ENCODE measurements at regions not wholly inside any gene's neighbourhood (a gene's known extent, or its start where the extent isn't known, plus 50 kb on each side); places are given as distances from the start of the nearest gene placed in this dataset.

DNA sequence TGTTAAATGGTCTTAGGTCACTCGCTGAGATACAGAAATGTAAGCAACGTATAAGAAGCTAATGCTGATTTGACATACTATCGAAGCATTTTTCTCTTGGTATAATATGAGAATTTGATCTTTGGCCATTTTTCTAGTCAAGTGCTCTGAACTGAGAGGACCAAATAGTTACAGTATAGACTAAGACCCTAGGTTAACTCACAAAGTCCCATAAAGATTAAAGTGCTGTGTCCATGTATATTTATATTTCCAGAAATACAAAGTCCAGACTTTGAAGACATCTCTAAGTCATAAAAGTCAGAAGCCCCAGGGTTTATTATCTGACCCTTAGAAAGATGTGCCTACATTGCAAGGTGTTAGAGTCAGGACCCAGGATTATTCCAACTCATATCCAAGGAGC is 752.4 kb upstream of the COX7C start:
- Histone ChIP-seq H3F3A (ENCODE audit: insufficient read depth, low read depth) (no peaks in the 10 kb centered on the region), H3K9me2 (ENCODE audit: insufficient read depth) (no peaks in the 10 kb centered on the region), H4K20me1 (ENCODE audit: insufficient read depth) (no peaks in the 10 kb centered on the region; the same call in 1 of the 2 replicates), H3K4me1 (replicated peaks; ENCODE audit: insufficient read depth) (no peaks in the 10 kb centered on the region), H3K36me3 (ENCODE audit: low read depth) (no peaks in the 10 kb centered on the region), H3K79me2 (ENCODE audit: low read depth) (no peaks in the 10 kb centered on the region), H3K4me3 (no peak overlapping the region), H3K27ac (no peak overlapping the region), H3K27me3 (ENCODE audit: insufficient read depth, low read depth) (no peaks in the 10 kb centered on the region), H3K9me3 (ENCODE audit: insufficient read depth, low read depth) (no peaks in the 10 kb centered on the region), H3K4me2 (no peak overlapping the region), H2AFZ (no peak overlapping the region)
- no peak for DNase-seq
- ChIA-PET CTCF (no interaction called here), POLR2A (ENCODE audit: unreplicated experiment) (no interaction called here)
- TF ChIP-seq, protein P1, sequence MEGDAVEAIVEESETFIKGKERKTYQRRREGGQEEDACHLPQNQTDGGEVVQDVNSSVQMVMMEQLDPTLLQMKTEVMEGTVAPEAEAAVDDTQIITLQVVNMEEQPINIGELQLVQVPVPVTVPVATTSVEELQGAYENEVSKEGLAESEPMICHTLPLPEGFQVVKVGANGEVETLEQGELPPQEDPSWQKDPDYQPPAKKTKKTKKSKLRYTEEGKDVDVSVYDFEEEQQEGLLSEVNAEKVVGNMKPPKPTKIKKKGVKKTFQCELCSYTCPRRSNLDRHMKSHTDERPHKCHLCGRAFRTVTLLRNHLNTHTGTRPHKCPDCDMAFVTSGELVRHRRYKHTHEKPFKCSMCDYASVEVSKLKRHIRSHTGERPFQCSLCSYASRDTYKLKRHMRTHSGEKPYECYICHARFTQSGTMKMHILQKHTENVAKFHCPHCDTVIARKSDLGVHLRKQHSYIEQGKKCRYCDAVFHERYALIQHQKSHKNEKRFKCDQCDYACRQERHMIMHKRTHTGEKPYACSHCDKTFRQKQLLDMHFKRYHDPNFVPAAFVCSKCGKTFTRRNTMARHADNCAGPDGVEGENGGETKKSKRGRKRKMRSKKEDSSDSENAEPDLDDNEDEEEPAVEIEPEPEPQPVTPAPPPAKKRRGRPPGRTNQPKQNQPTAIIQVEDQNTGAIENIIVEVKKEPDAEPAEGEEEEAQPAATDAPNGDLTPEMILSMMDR (conservative IDR thresholded peaks at IDR 0.05): no peak
- no peak for TF ChIP-seq EZH2 (IDR thresholded peaks at IDR 0.05; ENCODE audit: low read depth)
- intact Hi-C loops (cut with micrococcal nuclease; ENCODE audit: unreplicated experiment): no loop called here
- no TSS peak for BruUV-seq (replicated peaks)

DNA sequence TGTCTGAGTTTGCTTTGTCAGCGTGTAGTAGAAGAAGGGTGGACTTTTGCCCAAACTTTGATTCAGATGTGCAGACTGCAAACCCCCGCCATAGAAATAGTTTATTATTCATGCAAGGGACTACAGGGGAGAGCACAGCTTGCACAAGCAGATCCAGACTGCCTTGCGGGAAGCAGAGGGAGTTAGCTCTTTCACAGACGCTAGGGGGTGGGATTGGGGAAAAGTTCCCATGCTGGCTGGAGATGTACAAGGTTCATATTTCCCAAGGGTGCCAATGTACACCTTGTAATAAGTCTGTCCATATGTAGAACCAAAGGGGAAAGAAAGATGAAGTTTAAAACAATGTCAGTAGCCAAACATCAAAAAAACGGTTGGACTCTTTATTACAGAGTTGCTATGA is 749.7 kb upstream of the COX7C start:
- H3K9me3 ChIP-seq (ENCODE audit: insufficient read depth, low read depth): no peaks in the 10 kb centered on the region
- H3K27ac ChIP-seq: no peak overlapping the region
- no peaks in the 10 kb centered on the region; the same call in 1 of the 2 replicates for H4K20me1 ChIP-seq (ENCODE audit: insufficient read depth)
- BruUV-seq (replicated peaks): no TSS peak
- TF ChIP-seq EZH2 (IDR thresholded peaks at IDR 0.05; ENCODE audit: low read depth): no peak
- TF ChIP-seq, protein P1 (conservative IDR thresholded peaks at IDR 0.05): no peak
- H3K79me2 ChIP-seq (ENCODE audit: low read depth): no peaks in the 10 kb centered on the region
- H3K27me3 ChIP-seq (ENCODE audit: insufficient read depth, low read depth): no peaks in the 10 kb centered on the region
- no peak for DNase-seq
- H3K4me2 ChIP-seq: no peak overlapping the region
- CTCF ChIA-PET: no interaction called here
- no peak overlapping the region for H3K4me3 ChIP-seq
- no peaks in the 10 kb centered on the region for H3F3A ChIP-seq (ENCODE audit: insufficient read depth, low read depth)
- POLR2A ChIA-PET (ENCODE audit: unreplicated experiment): no interaction called here
- no peaks in the 10 kb centered on the region for H3K36me3 ChIP-seq (ENCODE audit: low read depth)
- no peak overlapping the region for H2AFZ ChIP-seq
- no peaks in the 10 kb centered on the region for H3K4me1 ChIP-seq (replicated peaks; ENCODE audit: insufficient read depth)
- intact Hi-C loops (cut with micrococcal nuclease; ENCODE audit: unreplicated experiment): no loop called here
- H3K9me2 ChIP-seq (ENCODE audit: insufficient read depth): no peaks in the 10 kb centered on the region

DNA sequence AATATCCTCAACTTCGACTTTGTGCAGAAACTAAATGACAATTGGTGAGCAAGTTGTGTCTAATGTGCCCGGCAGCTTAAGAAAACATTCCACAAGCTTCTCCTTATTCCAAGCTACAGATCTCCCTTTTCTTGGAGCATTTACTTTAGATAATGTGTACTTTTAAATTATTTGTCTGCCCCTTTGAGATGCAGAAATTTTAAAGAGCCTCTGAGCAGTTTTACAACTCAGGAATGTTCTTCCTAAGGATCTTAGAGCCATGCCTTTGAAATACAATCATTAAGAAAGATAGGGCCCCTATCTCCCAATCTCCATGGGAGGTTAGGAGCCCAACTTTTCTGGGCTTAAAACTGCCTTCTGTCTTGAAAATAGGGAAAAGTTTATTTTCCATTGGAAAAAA is 723.7 kb upstream of the COX7C start:
- Histone ChIP-seq H3K79me2 (ENCODE audit: low read depth) (no peaks in the 10 kb centered on the region), H4K20me1 (ENCODE audit: insufficient read depth) (no peaks in the 10 kb centered on the region), H2AFZ (no peak overlapping the region), H3F3A (ENCODE audit: insufficient read depth, low read depth) (no peaks in the 10 kb centered on the region), H3K4me3 (no peak overlapping the region), H3K9me2 (ENCODE audit: insufficient read depth) (no peaks in the 10 kb centered on the region), H3K36me3 (ENCODE audit: low read depth) (no peaks in the 10 kb centered on the region), H3K27ac (no peak overlapping the region), H3K4me2 (no peak overlapping the region), H3K4me1 (replicated peaks; ENCODE audit: insufficient read depth) (no peaks in the 10 kb centered on the region), H3K9me3 (ENCODE audit: insufficient read depth, low read depth) (no peaks in the 10 kb centered on the region), H3K27me3 (ENCODE audit: insufficient read depth, low read depth) (no peaks in the 10 kb centered on the region)
- intact Hi-C loops (cut with micrococcal nuclease; ENCODE audit: unreplicated experiment): no loop called here
- CTCF ChIA-PET: no interaction called here
- POLR2A ChIA-PET (ENCODE audit: unreplicated experiment): interaction anchor here (0.6 kb wide), 1 partner anchor 517 kb away, joined by 4 read pairs; no protein-coding TSS in a partner anchor
- no peak for TF ChIP-seq EZH2 (IDR thresholded peaks at IDR 0.05; ENCODE audit: low read depth)
- TF ChIP-seq, protein P1 (conservative IDR thresholded peaks at IDR 0.05): no peak
- BruUV-seq (replicated peaks): no TSS peak
- no peak for DNase-seq
